GM12891 (cell line): ENCODE measurements at regions not wholly inside any gene's neighbourhood (a gene's known extent, or its start where the extent isn't known, plus 50 kb on each side); places are given as distances from the start of the nearest gene placed in this dataset.

Experiments used
- POLR2A ChIP-seq: IDR thresholded peaks from 2 replicates; pipeline ENCODE4 v1.6.1; 2011; ENCODE audit warnings: low read depth, low read length, control low read depth
- POLR2AphosphoS5 ChIP-seq: IDR thresholded peaks from 2 replicates; pipeline ENCODE4 v1.6.1; 2011; ENCODE audit warnings: low read depth, low read length, control low read depth
- POU2F2 ChIP-seq: IDR thresholded peaks from 2 replicates; pipeline ENCODE4 v1.6.1; 2011; ENCODE audit warnings: low read depth, mild to moderate bottlenecking, control low read depth, low read length, moderate library complexity
- TAF1 ChIP-seq: IDR thresholded peaks from 2 replicates; pipeline ENCODE4 v1.6.1; 2011; ENCODE audit warnings: low read depth, low read length, control low read depth

GRCh38 chr2:223366566-223366965 is 235.6 kb downstream of the SCG2 start:
- no peak for TF ChIP-seq POLR2AphosphoS5
- TF ChIP-seq POLR2A, result no peak
- no peak for TF ChIP-seq POU2F2
- no peak for TF ChIP-seq TAF1
